ENCODE measurements at regions not wholly inside any gene's neighbourhood (a gene's known extent, or its start where the extent isn't known, plus 50 kb on each side); places are given as distances from the start of the nearest gene placed in this dataset.

- H3K9ac ChIP-seq = no peak overlapping the region
- H3K36me3 ChIP-seq (ENCODE audit: insufficient read depth) = no peaks in the 10 kb centered on the region
- no peaks in the 10 kb centered on the region for H3K4me1 ChIP-seq (ENCODE audit: low read depth, poor library complexity, severe bottlenecking)
- H3K4me3 ChIP-seq (IDR thresholded peaks at IDR 0.05; ENCODE audit: insufficient read depth, low read depth, low read length) = no peak overlapping the region
- no peaks in the 10 kb centered on the region for H3K79me2 ChIP-seq (ENCODE audit: insufficient read depth, low read depth)
- H3K27ac ChIP-seq = no peak overlapping the region
- no peaks in the 10 kb centered on the region for H4K20me1 ChIP-seq (ENCODE audit: insufficient read depth)
- H3K4me2 ChIP-seq = no peak overlapping the region
- TF ChIP-seq CTCF (conservative IDR thresholded peaks at IDR 0.05; ENCODE audit: low read depth, low read length) = no peak
- H2AFZ ChIP-seq (ENCODE audit: low read depth) = no peak overlapping the region
- H3K27me3 ChIP-seq (ENCODE audit: insufficient read depth, low read depth) = peaks cover 16% of the 10 kb centered on the region; the same call in 1 of the 2 replicates
Measured at GRCh38 chr4:3858046-3858730, 92.0 kb downstream of the ADRA2C start.

GRCh38 chr4:3858765-3859388 lies 92.7 kb downstream of the ADRA2C start:
- H3K79me2 ChIP-seq (ENCODE audit: insufficient read depth, low read depth) = no peaks in the 10 kb centered on the region
- no peak for TF ChIP-seq CTCF (conservative IDR thresholded peaks at IDR 0.05; ENCODE audit: low read depth, low read length)
- no peak overlapping the region for H3K27ac ChIP-seq
- no peaks in the 10 kb centered on the region for H3K4me1 ChIP-seq (ENCODE audit: low read depth, poor library complexity, severe bottlenecking)
- no peak overlapping the region for H3K4me2 ChIP-seq
- H3K4me3 ChIP-seq (IDR thresholded peaks at IDR 0.05; ENCODE audit: insufficient read depth, low read depth, low read length) = no peak overlapping the region
- H3K27me3 ChIP-seq (ENCODE audit: insufficient read depth, low read depth) = peaks cover 19% of the 10 kb centered on the region; the same call in 1 of the 2 replicates
- no peaks in the 10 kb centered on the region for H3K36me3 ChIP-seq (ENCODE audit: insufficient read depth)
- no peak overlapping the region for H2AFZ ChIP-seq (ENCODE audit: low read depth)
- no peak overlapping the region for H3K9ac ChIP-seq
- H4K20me1 ChIP-seq (ENCODE audit: insufficient read depth) = no peaks in the 10 kb centered on the region

GRCh38 chr4:3859571-3859970 lies 93.4 kb downstream of the ADRA2C start:
- no peak for TF ChIP-seq CTCF (conservative IDR thresholded peaks at IDR 0.05; ENCODE audit: low read depth, low read length)
- Histone ChIP-seq H2AFZ (ENCODE audit: low read depth) (no peak overlapping the region), H3K4me3 (IDR thresholded peaks at IDR 0.05; ENCODE audit: insufficient read depth, low read depth, low read length) (no peak overlapping the region), H3K27me3 (ENCODE audit: insufficient read depth, low read depth) (peaks cover 21% of the 10 kb centered on the region; the same call in 1 of the 2 replicates), H4K20me1 (ENCODE audit: insufficient read depth) (no peaks in the 10 kb centered on the region), H3K4me2 (no peak overlapping the region), H3K36me3 (ENCODE audit: insufficient read depth) (no peaks in the 10 kb centered on the region), H3K9ac (no peak overlapping the region), H3K27ac (no peak overlapping the region), H3K4me1 (ENCODE audit: low read depth, poor library complexity, severe bottlenecking) (no peaks in the 10 kb centered on the region), H3K79me2 (ENCODE audit: insufficient read depth, low read depth) (no peaks in the 10 kb centered on the region)

- H3K27me3 ChIP-seq (ENCODE audit: insufficient read depth, low read depth) = peaks cover 23% of the 10 kb centered on the region; the same call in 1 of the 2 replicates
Measured at GRCh38 chr4:3860061-3860912, 94.1 kb downstream of the ADRA2C start.

More at GRCh38 chr4:3860061-3860912, 94.1 kb downstream of the ADRA2C start:
- Histone ChIP-seq H3K36me3 (ENCODE audit: insufficient read depth) (no peaks in the 10 kb centered on the region), H3K79me2 (ENCODE audit: insufficient read depth, low read depth) (no peaks in the 10 kb centered on the region), H2AFZ (ENCODE audit: low read depth) (no peak overlapping the region), H4K20me1 (ENCODE audit: insufficient read depth) (no peaks in the 10 kb centered on the region), H3K4me3 (IDR thresholded peaks at IDR 0.05; ENCODE audit: insufficient read depth, low read depth, low read length) (no peak overlapping the region), H3K4me2 (no peak overlapping the region), H3K4me1 (ENCODE audit: low read depth, poor library complexity, severe bottlenecking) (no peaks in the 10 kb centered on the region), H3K27ac (no peak overlapping the region), H3K9ac (no peak overlapping the region)
- TF ChIP-seq CTCF (conservative IDR thresholded peaks at IDR 0.05; ENCODE audit: low read depth, low read length) = no peak

All from KMS-11 (cell line).